ENCODE measurements at regions not wholly inside any gene's neighbourhood (a gene's known extent, or its start where the extent isn't known, plus 50 kb on each side); places are given as distances from the start of the nearest gene placed in this dataset.

DNA sequence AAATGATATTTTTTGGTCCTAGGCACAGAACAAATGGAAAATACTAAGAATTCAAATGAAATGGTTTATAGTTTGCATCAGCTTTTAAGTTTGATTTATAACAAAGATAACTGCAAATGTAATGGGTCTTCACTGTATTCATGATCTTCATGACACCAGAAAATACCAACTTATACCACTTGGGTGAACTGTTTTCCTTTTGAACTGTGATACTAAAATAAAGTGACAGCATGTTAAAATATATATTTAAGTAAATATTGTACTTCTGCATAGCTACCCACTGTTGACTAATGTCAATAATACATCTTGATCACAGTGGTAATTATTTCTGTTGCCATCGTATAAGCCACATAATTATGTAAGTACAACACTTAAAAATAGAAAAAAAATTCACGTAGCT is 442.0 kb upstream of the ANKRD30A start:
- TF ChIP-seq, protein P1, sequence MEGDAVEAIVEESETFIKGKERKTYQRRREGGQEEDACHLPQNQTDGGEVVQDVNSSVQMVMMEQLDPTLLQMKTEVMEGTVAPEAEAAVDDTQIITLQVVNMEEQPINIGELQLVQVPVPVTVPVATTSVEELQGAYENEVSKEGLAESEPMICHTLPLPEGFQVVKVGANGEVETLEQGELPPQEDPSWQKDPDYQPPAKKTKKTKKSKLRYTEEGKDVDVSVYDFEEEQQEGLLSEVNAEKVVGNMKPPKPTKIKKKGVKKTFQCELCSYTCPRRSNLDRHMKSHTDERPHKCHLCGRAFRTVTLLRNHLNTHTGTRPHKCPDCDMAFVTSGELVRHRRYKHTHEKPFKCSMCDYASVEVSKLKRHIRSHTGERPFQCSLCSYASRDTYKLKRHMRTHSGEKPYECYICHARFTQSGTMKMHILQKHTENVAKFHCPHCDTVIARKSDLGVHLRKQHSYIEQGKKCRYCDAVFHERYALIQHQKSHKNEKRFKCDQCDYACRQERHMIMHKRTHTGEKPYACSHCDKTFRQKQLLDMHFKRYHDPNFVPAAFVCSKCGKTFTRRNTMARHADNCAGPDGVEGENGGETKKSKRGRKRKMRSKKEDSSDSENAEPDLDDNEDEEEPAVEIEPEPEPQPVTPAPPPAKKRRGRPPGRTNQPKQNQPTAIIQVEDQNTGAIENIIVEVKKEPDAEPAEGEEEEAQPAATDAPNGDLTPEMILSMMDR (IDR thresholded peaks at IDR 0.05; ENCODE audit: low read depth, low read length) = no peak
- TF ChIP-seq POLR2A (IDR thresholded peaks at IDR 0.05; ENCODE audit: extremely low read depth, insufficient read length) = no peak
